Keratinocyte (primary cell): ENCODE measurements at regions not wholly inside any gene's neighbourhood (a gene's known extent, or its start where the extent isn't known, plus 50 kb on each side); places are given as distances from the start of the nearest gene placed in this dataset.

ENCODE experiments used
- EZH2 ChIP-seq: IDR thresholded peaks from one replicate; pipeline ENCODE4 v1.6.1; 2012; ENCODE audit warnings: inconsistent platforms, mild to moderate bottlenecking, low read length, moderate library complexity
- TF ChIP-seq, protein P1 (sequence below), 3 experiments: IDR thresholded peaks in 1 of 3; conservative IDR thresholded peaks in 1 of 3; optimal IDR thresholded peaks in 1 of 3; 2 replicates in 2 of 3; 3 replicates in 1 of 3; pipeline versions ENCODE3 to v1.5.1; 2011; ENCODE audit warnings: low read length in 3 of 3, mild to moderate bottlenecking in 3 of 3, moderate library complexity in 2 of 3, control low read depth in 1 of 3, inconsistent platforms in 1 of 3; ENCODE audit not compliant: insufficient read depth in 2 of 3; ENCODE audit errors: extremely low read depth in 1 of 3

DNA sequence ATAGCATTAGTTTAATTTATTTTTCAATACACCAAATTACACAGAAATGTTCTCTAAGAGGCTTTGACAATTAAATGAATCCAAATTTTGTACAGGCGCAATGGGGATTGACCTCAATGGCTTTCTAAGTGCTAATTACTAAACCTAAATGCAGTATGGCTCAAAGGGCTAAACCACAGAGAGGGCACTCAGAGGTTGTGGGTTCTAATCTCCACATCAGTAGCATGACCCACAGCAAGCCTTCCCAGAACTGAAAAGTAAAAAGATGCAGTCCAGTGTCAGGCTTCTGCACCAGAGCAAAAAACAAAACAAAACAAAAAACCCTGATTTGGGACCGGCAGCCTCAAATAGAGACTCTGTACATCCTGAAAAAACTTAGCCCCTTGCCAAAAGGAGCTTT is 579.2 kb upstream of the PKN2 start:
- TF ChIP-seq, protein P1, sequence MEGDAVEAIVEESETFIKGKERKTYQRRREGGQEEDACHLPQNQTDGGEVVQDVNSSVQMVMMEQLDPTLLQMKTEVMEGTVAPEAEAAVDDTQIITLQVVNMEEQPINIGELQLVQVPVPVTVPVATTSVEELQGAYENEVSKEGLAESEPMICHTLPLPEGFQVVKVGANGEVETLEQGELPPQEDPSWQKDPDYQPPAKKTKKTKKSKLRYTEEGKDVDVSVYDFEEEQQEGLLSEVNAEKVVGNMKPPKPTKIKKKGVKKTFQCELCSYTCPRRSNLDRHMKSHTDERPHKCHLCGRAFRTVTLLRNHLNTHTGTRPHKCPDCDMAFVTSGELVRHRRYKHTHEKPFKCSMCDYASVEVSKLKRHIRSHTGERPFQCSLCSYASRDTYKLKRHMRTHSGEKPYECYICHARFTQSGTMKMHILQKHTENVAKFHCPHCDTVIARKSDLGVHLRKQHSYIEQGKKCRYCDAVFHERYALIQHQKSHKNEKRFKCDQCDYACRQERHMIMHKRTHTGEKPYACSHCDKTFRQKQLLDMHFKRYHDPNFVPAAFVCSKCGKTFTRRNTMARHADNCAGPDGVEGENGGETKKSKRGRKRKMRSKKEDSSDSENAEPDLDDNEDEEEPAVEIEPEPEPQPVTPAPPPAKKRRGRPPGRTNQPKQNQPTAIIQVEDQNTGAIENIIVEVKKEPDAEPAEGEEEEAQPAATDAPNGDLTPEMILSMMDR (optimal IDR thresholded peaks at IDR 0.05 in 1 of 3, IDR thresholded peaks at IDR 0.05 in 1 of 3, conservative IDR thresholded peaks at IDR 0.05 in 1 of 3; ENCODE audit: extremely low read depth in 1 of 3, insufficient read depth in 2 of 3, low read length in 3 of 3) = no peak
- no peak for TF ChIP-seq EZH2
